ENCODE measurements at regions not wholly inside any gene's neighbourhood (a gene's known extent, or its start where the extent isn't known, plus 50 kb on each side); places are given as distances from the start of the nearest gene placed in this dataset.

DNA sequence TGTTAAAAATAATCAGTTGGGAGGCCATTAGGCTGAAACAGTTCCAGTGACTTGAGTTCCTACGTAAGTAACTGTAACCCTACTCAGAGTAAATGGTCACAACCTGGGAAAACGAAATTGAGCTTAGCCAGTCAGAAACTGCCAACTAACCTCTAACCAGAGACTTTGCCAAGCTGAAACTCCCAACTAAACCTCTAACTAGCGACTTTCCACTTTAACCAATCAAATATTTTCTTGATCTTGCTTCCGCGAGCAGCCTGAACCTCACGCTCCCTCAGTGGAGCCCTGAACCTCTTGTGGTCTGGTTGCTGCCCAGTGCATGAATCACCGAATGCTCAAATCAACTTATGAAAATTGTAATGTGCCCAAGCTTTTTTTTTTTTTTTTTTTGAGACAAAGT lies 156.2 kb downstream of the MED10 start:
- TF ChIP-seq, protein P1, sequence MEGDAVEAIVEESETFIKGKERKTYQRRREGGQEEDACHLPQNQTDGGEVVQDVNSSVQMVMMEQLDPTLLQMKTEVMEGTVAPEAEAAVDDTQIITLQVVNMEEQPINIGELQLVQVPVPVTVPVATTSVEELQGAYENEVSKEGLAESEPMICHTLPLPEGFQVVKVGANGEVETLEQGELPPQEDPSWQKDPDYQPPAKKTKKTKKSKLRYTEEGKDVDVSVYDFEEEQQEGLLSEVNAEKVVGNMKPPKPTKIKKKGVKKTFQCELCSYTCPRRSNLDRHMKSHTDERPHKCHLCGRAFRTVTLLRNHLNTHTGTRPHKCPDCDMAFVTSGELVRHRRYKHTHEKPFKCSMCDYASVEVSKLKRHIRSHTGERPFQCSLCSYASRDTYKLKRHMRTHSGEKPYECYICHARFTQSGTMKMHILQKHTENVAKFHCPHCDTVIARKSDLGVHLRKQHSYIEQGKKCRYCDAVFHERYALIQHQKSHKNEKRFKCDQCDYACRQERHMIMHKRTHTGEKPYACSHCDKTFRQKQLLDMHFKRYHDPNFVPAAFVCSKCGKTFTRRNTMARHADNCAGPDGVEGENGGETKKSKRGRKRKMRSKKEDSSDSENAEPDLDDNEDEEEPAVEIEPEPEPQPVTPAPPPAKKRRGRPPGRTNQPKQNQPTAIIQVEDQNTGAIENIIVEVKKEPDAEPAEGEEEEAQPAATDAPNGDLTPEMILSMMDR (IDR thresholded peaks at IDR 0.05), result no peak
- TF ChIP-seq POLR2A (IDR thresholded peaks at IDR 0.05), result no peak

All from Peyer's patch (tissue), 4 donors.